ENCODE measurements at regions not wholly inside any gene's neighbourhood (a gene's known extent, or its start where the extent isn't known, plus 50 kb on each side); places are given as distances from the start of the nearest gene placed in this dataset.
A peak's percentile ranks its signal among the peaks of the same experiment; 100 is the strongest.

DNA sequence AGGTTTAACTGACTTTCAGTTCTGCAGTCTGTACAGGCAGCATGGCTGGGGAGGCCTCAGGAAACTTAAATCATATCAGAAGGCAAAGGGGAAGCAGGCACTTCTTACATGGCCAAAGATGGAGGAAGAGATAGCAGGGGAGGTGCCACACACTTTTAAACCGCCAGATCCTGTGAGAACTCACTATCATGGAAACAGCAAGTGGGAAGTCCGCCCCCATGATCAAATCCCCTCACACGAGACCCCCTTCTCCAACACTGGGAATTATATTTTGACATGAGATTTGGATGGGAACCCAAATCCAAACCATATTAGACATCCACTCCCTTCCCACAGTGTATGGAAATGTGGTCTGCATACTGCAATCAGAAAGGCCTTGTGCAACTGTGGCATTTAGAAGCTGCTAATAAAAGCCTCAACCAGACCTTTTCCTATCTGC is 148.2 kb downstream of the FCRL5 start:
- H3K27me3 Mint-ChIP-seq (ENCODE audit: low read depth in 2 of 2) = no peaks in the 10 kb centered on the region
- H3K36me3 Mint-ChIP-seq = no peaks in the 10 kb centered on the region
- no peak overlapping the region for H3K4me3 ChIP-seq (ENCODE audit: low read length)
- intact Hi-C loops (cut with micrococcal nuclease) = no loop called here
- no peaks in the 10 kb centered on the region for H3K9me3 ChIP-seq (ENCODE audit: control insufficient read depth, insufficient read depth, low read length)
- H3K9me3 Mint-ChIP-seq = no peaks in the 10 kb centered on the region
- 17% methylated on average over 3 of the region's 3 CpGs for WGBS (ENCODE audit: insufficient coverage)
- H3K4me3 Mint-ChIP-seq = peak overlapping the region; percentile 71
- DNase-seq = no peak
- ATAC-seq = peak in 2 of 3 donors; percentile 28 to 38
- H3K27me3 ChIP-seq (ENCODE audit: control insufficient read depth, insufficient read depth, low read length) = no peaks in the 10 kb centered on the region
- no peaks in the 10 kb centered on the region for H3K36me3 ChIP-seq (ENCODE audit: control insufficient read depth, insufficient read depth, low read length)
- H3K27ac Mint-ChIP-seq = peak overlapping the region; percentile 93 to 97
- peak overlapping the region; percentile 76 for H3K27ac ChIP-seq (ENCODE audit: low read length)
- H3K4me1 ChIP-seq (ENCODE audit: control insufficient read depth, insufficient read depth, low read length) = peaks cover 47% of the 10 kb centered on the region
- TF ChIP-seq, protein P1, sequence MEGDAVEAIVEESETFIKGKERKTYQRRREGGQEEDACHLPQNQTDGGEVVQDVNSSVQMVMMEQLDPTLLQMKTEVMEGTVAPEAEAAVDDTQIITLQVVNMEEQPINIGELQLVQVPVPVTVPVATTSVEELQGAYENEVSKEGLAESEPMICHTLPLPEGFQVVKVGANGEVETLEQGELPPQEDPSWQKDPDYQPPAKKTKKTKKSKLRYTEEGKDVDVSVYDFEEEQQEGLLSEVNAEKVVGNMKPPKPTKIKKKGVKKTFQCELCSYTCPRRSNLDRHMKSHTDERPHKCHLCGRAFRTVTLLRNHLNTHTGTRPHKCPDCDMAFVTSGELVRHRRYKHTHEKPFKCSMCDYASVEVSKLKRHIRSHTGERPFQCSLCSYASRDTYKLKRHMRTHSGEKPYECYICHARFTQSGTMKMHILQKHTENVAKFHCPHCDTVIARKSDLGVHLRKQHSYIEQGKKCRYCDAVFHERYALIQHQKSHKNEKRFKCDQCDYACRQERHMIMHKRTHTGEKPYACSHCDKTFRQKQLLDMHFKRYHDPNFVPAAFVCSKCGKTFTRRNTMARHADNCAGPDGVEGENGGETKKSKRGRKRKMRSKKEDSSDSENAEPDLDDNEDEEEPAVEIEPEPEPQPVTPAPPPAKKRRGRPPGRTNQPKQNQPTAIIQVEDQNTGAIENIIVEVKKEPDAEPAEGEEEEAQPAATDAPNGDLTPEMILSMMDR (IDR thresholded peaks at IDR 0.05) = no peak
- H3K4me1 Mint-ChIP-seq = peaks cover 77 to 92% of the 10 kb centered on the region in 2 donors

DNA sequence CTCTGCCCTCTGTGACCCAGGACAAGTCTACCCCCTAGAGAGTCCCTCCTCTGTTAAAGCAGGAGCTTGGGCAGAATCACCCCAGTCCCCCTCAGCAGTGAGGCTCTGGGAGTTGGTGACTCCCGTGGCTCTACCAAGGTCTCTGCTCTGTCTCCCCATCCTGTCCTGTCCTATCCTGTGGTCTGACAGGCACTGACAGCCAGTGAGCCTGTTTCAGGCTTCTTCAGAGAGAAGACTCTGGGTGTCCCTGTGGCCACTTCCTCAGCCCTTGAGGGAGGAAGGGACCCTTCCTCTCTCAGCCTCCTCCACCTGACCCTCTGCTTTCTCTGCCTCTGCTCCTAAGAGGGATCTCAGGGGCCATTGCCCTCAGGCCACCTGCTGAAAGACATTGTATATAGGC is 148.7 kb downstream of the FCRL5 start:
- WGBS (ENCODE audit: insufficient coverage) = 8% methylated on average over 1 of the region's 1 CpG
- Mint-ChIP-seq H3K9me3 (no peaks in the 10 kb centered on the region), H3K27me3 (ENCODE audit: low read depth in 2 of 2) (no peaks in the 10 kb centered on the region), H3K4me3 (peak overlapping the region; percentile 71), H3K4me1 (peaks cover 77 to 92% of the 10 kb centered on the region in 2 donors), H3K36me3 (no peaks in the 10 kb centered on the region), H3K27ac (peak overlapping the region; percentile 93 to 97)
- no peaks in the 10 kb centered on the region for H3K9me3 ChIP-seq (ENCODE audit: control insufficient read depth, insufficient read depth, low read length)
- no peak overlapping the region for H3K4me3 ChIP-seq (ENCODE audit: low read length)
- intact Hi-C loops (cut with micrococcal nuclease) = no loop called here
- no peaks in the 10 kb centered on the region for H3K27me3 ChIP-seq (ENCODE audit: control insufficient read depth, insufficient read depth, low read length)
- no peak for ATAC-seq
- peak overlapping the region; percentile 76 for H3K27ac ChIP-seq (ENCODE audit: low read length)
- H3K36me3 ChIP-seq (ENCODE audit: control insufficient read depth, insufficient read depth, low read length) = no peaks in the 10 kb centered on the region
- TF ChIP-seq, protein P1 (IDR thresholded peaks at IDR 0.05) = no peak
- DNase-seq = no peak
- peaks cover 52% of the 10 kb centered on the region for H3K4me1 ChIP-seq (ENCODE audit: control insufficient read depth, insufficient read depth, low read length)

- H3K36me3 Mint-ChIP-seq = no peaks in the 10 kb centered on the region
- H3K36me3 ChIP-seq (ENCODE audit: control insufficient read depth, insufficient read depth, low read length) = no peaks in the 10 kb centered on the region
- peaks cover 74 to 89% of the 10 kb centered on the region in 2 donors for H3K4me1 Mint-ChIP-seq
- no peaks in the 10 kb centered on the region for H3K9me3 ChIP-seq (ENCODE audit: control insufficient read depth, insufficient read depth, low read length)
- intact Hi-C loops (cut with micrococcal nuclease) = no loop called here
- peak overlapping the region; percentile 76 for H3K27ac ChIP-seq (ENCODE audit: low read length)
- H3K4me3 Mint-ChIP-seq = peak overlapping the region; percentile 71
- ATAC-seq (no peak), DNase-seq (no peak)
- H3K4me1 ChIP-seq (ENCODE audit: control insufficient read depth, insufficient read depth, low read length) = peaks cover 52% of the 10 kb centered on the region
- no peaks in the 10 kb centered on the region for H3K27me3 ChIP-seq (ENCODE audit: control insufficient read depth, insufficient read depth, low read length)
- no peaks in the 10 kb centered on the region for H3K9me3 Mint-ChIP-seq
- TF ChIP-seq, protein P1 (IDR thresholded peaks at IDR 0.05) = no peak
- no peak overlapping the region for H3K4me3 ChIP-seq (ENCODE audit: low read length)
- peak overlapping the region; percentile 93 to 97 for H3K27ac Mint-ChIP-seq
- 7% methylated on average over 6 of the region's 6 CpGs for WGBS (ENCODE audit: insufficient coverage)
- H3K27me3 Mint-ChIP-seq (ENCODE audit: low read depth in 2 of 2) = no peaks in the 10 kb centered on the region
Observed at GRCh38 chr1:157403203-157403602, 149.1 kb downstream of the FCRL5 start.

DNA sequence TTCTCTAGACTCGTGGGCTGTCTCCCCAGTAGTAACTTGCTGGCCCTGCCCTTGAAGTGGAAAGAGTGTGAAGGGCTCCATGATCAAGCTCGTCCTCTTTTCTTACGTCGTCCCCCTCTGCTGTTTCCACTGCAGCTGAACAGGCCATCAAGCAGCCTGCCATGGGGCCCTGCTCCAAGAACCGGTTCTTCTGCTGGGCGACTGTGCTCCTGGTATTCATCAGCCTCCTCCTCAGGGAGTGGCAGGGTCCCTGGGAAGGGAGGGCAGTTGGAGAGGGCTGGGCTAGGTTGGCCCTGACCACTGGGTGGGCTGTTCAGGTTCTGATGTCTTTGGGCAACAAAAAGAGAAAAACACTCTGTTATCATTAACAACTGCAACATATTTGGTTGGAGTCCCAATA is 151.5 kb downstream of the FCRL5 start:
- Mint-ChIP-seq H3K27me3 (ENCODE audit: low read depth in 2 of 2) (no peaks in the 10 kb centered on the region), H3K4me3 (peak overlapping the region; percentile 90), H3K9me3 (no peaks in the 10 kb centered on the region), H3K4me1 (peaks cover 62 to 69% of the 10 kb centered on the region in 2 donors), H3K36me3 (no peaks in the 10 kb centered on the region), H3K27ac (peak overlapping the region; percentile 93 to 97)
- WGBS (ENCODE audit: insufficient coverage) = 66% methylated on average over 6 of the region's 6 CpGs
- TF ChIP-seq, protein P1 (IDR thresholded peaks at IDR 0.05) = no peak
- Histone ChIP-seq H3K4me1 (ENCODE audit: control insufficient read depth, insufficient read depth, low read length) (peaks cover 52% of the 10 kb centered on the region), H3K27ac (ENCODE audit: low read length) (no peak overlapping the region), H3K9me3 (ENCODE audit: control insufficient read depth, insufficient read depth, low read length) (no peaks in the 10 kb centered on the region), H3K27me3 (ENCODE audit: control insufficient read depth, insufficient read depth, low read length) (peaks cover 2% of the 10 kb centered on the region), H3K4me3 (ENCODE audit: low read length) (no peak overlapping the region), H3K36me3 (ENCODE audit: control insufficient read depth, insufficient read depth, low read length) (no peaks in the 10 kb centered on the region)
- no peak for DNase-seq
- ATAC-seq = no peak
- intact Hi-C loops (cut with micrococcal nuclease) = no loop called here
